ENCODE measurements at regions not wholly inside any gene's neighbourhood (a gene's known extent, or its start where the extent isn't known, plus 50 kb on each side); places are given as distances from the start of the nearest gene placed in this dataset.

- DNase-seq (ENCODE audit: insufficient read length, low spot score) (no peak), FAIRE-seq (no peak)
- TF ChIP-seq CTCF (IDR thresholded peaks at IDR 0.05; ENCODE audit: insufficient read depth, missing control alignments): no peak
These were observed 81.3 kb upstream of the TMTC4 start for GRCh38 chr13:100755891-100756290.

- DNase-seq (ENCODE audit: insufficient read length, low spot score): no peak
- no peak for FAIRE-seq
- TF ChIP-seq CTCF (IDR thresholded peaks at IDR 0.05; ENCODE audit: insufficient read depth, missing control alignments): no peak
These were observed 79.9 kb upstream of the TMTC4 start for GRCh38 chr13:100754459-100754858.

- DNase-seq (ENCODE audit: insufficient read length, low spot score): no peak
- no peak for FAIRE-seq
- no peak for TF ChIP-seq CTCF (IDR thresholded peaks at IDR 0.05; ENCODE audit: insufficient read depth, missing control alignments)
These were observed 78.8 kb upstream of the TMTC4 start for GRCh38 chr13:100753376-100753775.

GRCh38 chr13:100751826-100752225, 77.2 kb upstream of the TMTC4 start:
- no peak for TF ChIP-seq CTCF (IDR thresholded peaks at IDR 0.05; ENCODE audit: insufficient read depth, missing control alignments)
- no peak for DNase-seq (ENCODE audit: insufficient read length, low spot score)
- no peak for FAIRE-seq

GRCh38 chr13:100746953-100747683, 72.5 kb upstream of the TMTC4 start:
- DNase-seq (ENCODE audit: insufficient read length, low spot score): no peak
- no peak for FAIRE-seq
- no peak for TF ChIP-seq CTCF (IDR thresholded peaks at IDR 0.05; ENCODE audit: insufficient read depth, missing control alignments)

GRCh38 chr13:100738176-100738855, 63.7 kb upstream of the TMTC4 start:
- DNase-seq (ENCODE audit: insufficient read length, low spot score) (no peak), FAIRE-seq (no peak)
- no peak for TF ChIP-seq CTCF (IDR thresholded peaks at IDR 0.05; ENCODE audit: insufficient read depth, missing control alignments)

- FAIRE-seq: no peak
- no peak for TF ChIP-seq CTCF (IDR thresholded peaks at IDR 0.05; ENCODE audit: insufficient read depth, missing control alignments)
- no peak for DNase-seq (ENCODE audit: insufficient read length, low spot score)
These were observed 60.9 kb upstream of the TMTC4 start for GRCh38 chr13:100735494-100735893.

Measured in D721Med (cell line).